OCI-M2 (cell line): ENCODE measurements at regions not wholly inside any gene's neighbourhood (a gene's known extent, or its start where the extent isn't known, plus 50 kb on each side); places are given as distances from the start of the nearest gene placed in this dataset.

ENCODE experiments used
- DNase-seq: peaks from one replicate; lab custom pipeline; 2025; ENCODE audit not compliant: unreplicated experiment; lab: John Stamatoyannopoulos, UW

GRCh38 chr5:14090755-14091154 lies 52.4 kb upstream of the TRIO start:
- DNase-seq = no peak

GRCh38 chr5:14090290-14090689 lies 52.9 kb upstream of the TRIO start:
- no peak for DNase-seq

GRCh38 chr5:14089198-14089597 lies 53.9 kb upstream of the TRIO start:
- no peak for DNase-seq

GRCh38 chr5:14086261-14086660 lies 56.9 kb upstream of the TRIO start:
- DNase-seq = no peak

- no peak for DNase-seq
Measured at GRCh38 chr5:14082973-14083372, 60.2 kb upstream of the TRIO start.

- no peak for DNase-seq
Measured at GRCh38 chr5:14082523-14082922, 60.6 kb upstream of the TRIO start.

- no peak for DNase-seq
Measured at GRCh38 chr5:14081791-14082190, 61.4 kb upstream of the TRIO start.

GRCh38 chr5:14078716-14079115 lies 64.4 kb upstream of the TRIO start:
- no peak for DNase-seq

GRCh38 chr5:14077501-14077900 lies 65.6 kb upstream of the TRIO start:
- no peak for DNase-seq

GRCh38 chr5:14076561-14076960 lies 66.6 kb upstream of the TRIO start:
- DNase-seq = no peak

GRCh38 chr5:14075937-14076336 lies 67.2 kb upstream of the TRIO start:
- no peak for DNase-seq

GRCh38 chr5:14071433-14071832 lies 71.7 kb upstream of the TRIO start:
- DNase-seq = no peak

GRCh38 chr5:14069021-14069420 lies 74.1 kb upstream of the TRIO start:
- no peak for DNase-seq

GRCh38 chr5:14068136-14068535 lies 75.0 kb upstream of the TRIO start:
- no peak for DNase-seq

- no peak for DNase-seq
Measured at GRCh38 chr5:14066326-14066725, 76.8 kb upstream of the TRIO start.

GRCh38 chr5:14064841-14065240 lies 78.3 kb upstream of the TRIO start:
- DNase-seq = no peak

- DNase-seq = no peak
Measured at GRCh38 chr5:14063691-14064090, 79.5 kb upstream of the TRIO start.

GRCh38 chr5:14063138-14063537 lies 80.0 kb upstream of the TRIO start:
- DNase-seq = no peak

- no peak for DNase-seq
Measured at GRCh38 chr5:14062178-14062577, 81.0 kb upstream of the TRIO start.

GRCh38 chr5:14061106-14061505 lies 82.0 kb upstream of the TRIO start:
- no peak for DNase-seq

GRCh38 chr5:14060218-14060617 lies 82.9 kb upstream of the TRIO start:
- no peak for DNase-seq

GRCh38 chr5:14059810-14060209 lies 83.3 kb upstream of the TRIO start:
- DNase-seq = no peak

GRCh38 chr5:14057289-14057688 lies 85.9 kb upstream of the TRIO start:
- no peak for DNase-seq

GRCh38 chr5:14056039-14056438 lies 87.1 kb upstream of the TRIO start:
- DNase-seq = no peak
